DND-41 (cell line): ENCODE measurements at regions not wholly inside any gene's neighbourhood (a gene's known extent, or its start where the extent isn't known, plus 50 kb on each side); places are given as distances from the start of the nearest gene placed in this dataset.

Experiments
- ATAC-seq: fragments of 200-7000 bp; cut with Tn5 transposase; 3 replicates; pipeline ENCODE4 v1.9.1; 2021; ENCODE audit warnings: low read depth; ENCODE audit not compliant: insufficient read depth
- DNase-seq: peaks from one replicate; pipeline ENCODE4 v3.0.0-alpha.2; 2020
- H2AFZ ChIP-seq: 2 replicates; pipeline ENCODE4 v1.6.0; 2012; ENCODE audit warnings: low read depth, low read length
- H3K27ac ChIP-seq: 2 replicates; pipeline ENCODE4 v1.5.1; 2012; ENCODE audit warnings: low read length, inconsistent platforms
- H3K27me3 ChIP-seq: fragments of 200-600 bp; sonication (generic); 2 replicates; pipeline ENCODE4 v1.6.0; 2012; ENCODE audit warnings: low read length, mild to moderate bottlenecking, inconsistent platforms; ENCODE audit not compliant: insufficient read depth, poor library complexity
- H3K36me3 ChIP-seq: 2 replicates; pipeline ENCODE4 v1.5.1; 2012; ENCODE audit warnings: low read length, inconsistent platforms; ENCODE audit not compliant: insufficient read depth
- H3K4me1 ChIP-seq: 2 replicates; pipeline ENCODE4 v1.5.1; 2012; ENCODE audit warnings: mild to moderate bottlenecking, low read length; ENCODE audit not compliant: insufficient read depth
- H3K4me2 ChIP-seq: 2 replicates; pipeline ENCODE4 v1.6.0; 2012; ENCODE audit warnings: mild to moderate bottlenecking, moderate library complexity, low read length, inconsistent platforms; ENCODE audit not compliant: insufficient read depth
- H3K4me3 ChIP-seq, 2 experiments: fragments of 200-600 bp in 1 of 2; shearing (Covaris generic) in 1 of 2; 2 replicates each; pipeline ENCODE4 v1.5.1; 2012 to 2016; ENCODE audit warnings: inconsistent platforms in 2 of 2, low read length in 2 of 2, mild to moderate bottlenecking in 2 of 2, low read depth in 1 of 2, moderate library complexity in 1 of 2
- H3K79me2 ChIP-seq: 2 replicates; pipeline ENCODE4 v1.6.0; 2012; ENCODE audit warnings: low read length, inconsistent platforms; ENCODE audit not compliant: insufficient read depth
- H3K9ac ChIP-seq: 2 replicates; pipeline ENCODE4 v1.6.0; 2012; ENCODE audit warnings: low read depth, mild to moderate bottlenecking, inconsistent platforms, low read length, moderate library complexity
- H3K9me3 ChIP-seq: 2 replicates; pipeline ENCODE4 v1.5.1; 2012; ENCODE audit warnings: low read length, moderate library complexity, mild to moderate bottlenecking, inconsistent platforms; ENCODE audit not compliant: insufficient read depth, severe bottlenecking
- H4K20me1 ChIP-seq: 2 replicates; pipeline ENCODE4 v1.6.0; 2012; ENCODE audit warnings: low read length; ENCODE audit not compliant: insufficient read depth
- CTCF ChIP-seq: IDR thresholded peaks from 2 replicates; pipeline ENCODE4 v1.5.1; 2012; ENCODE audit warnings: borderline replicate concordance, low read length, moderate library complexity, mild to moderate bottlenecking; ENCODE audit not compliant: poor library complexity, severe bottlenecking; ENCODE audit errors: extremely low read depth
- EZH2 ChIP-seq: IDR thresholded peaks from 3 replicates; pipeline ENCODE4 v1.6.1; 2012; ENCODE audit warnings: borderline replicate concordance, low read depth, mild to moderate bottlenecking, moderate library complexity, low read length, inconsistent platforms; ENCODE audit not compliant: severe bottlenecking

GRCh38 chr4:81906905-81907304 is 435.2 kb upstream of the RASGEF1B start:
- DNase-seq (no peak), ATAC-seq (no peak)
- Histone ChIP-seq H2AFZ (no peak overlapping the region), H3K9ac (no peak overlapping the region), H3K79me2 (no peaks in the 10 kb centered on the region), H3K4me3 (no peak overlapping the region), H3K27me3 (peaks cover 3% of the 10 kb centered on the region), H3K27ac (no peak overlapping the region), H3K4me1 (no peaks in the 10 kb centered on the region), H3K4me2 (no peak overlapping the region), H4K20me1 (no peaks in the 10 kb centered on the region), H3K36me3 (no peaks in the 10 kb centered on the region), H3K9me3 (no peaks in the 10 kb centered on the region)
- no peak for TF ChIP-seq CTCF
- no peak for TF ChIP-seq EZH2

GRCh38 chr4:81905971-81906370 is 434.3 kb upstream of the RASGEF1B start:
- Histone ChIP-seq H3K9me3 (no peaks in the 10 kb centered on the region), H2AFZ (no peak overlapping the region), H3K9ac (no peak overlapping the region), H3K36me3 (no peaks in the 10 kb centered on the region), H3K79me2 (no peaks in the 10 kb centered on the region), H3K4me1 (no peaks in the 10 kb centered on the region), H3K27me3 (peaks cover 3% of the 10 kb centered on the region), H3K27ac (no peak overlapping the region), H4K20me1 (no peaks in the 10 kb centered on the region), H3K4me2 (no peak overlapping the region), H3K4me3 (no peak overlapping the region)
- ATAC-seq (no peak), DNase-seq (no peak)
- TF ChIP-seq CTCF, result no peak
- TF ChIP-seq EZH2, result no peak

GRCh38 chr4:81904121-81904520 is 432.4 kb upstream of the RASGEF1B start:
- H3K79me2 ChIP-seq, result no peaks in the 10 kb centered on the region
- H3K27ac ChIP-seq, result no peak overlapping the region
- DNase-seq (no peak), ATAC-seq (no peak)
- peaks cover 3% of the 10 kb centered on the region for H3K27me3 ChIP-seq
- no peak overlapping the region for H3K9ac ChIP-seq
- no peak overlapping the region for H3K4me3 ChIP-seq
- no peaks in the 10 kb centered on the region for H3K9me3 ChIP-seq
- no peaks in the 10 kb centered on the region for H3K4me1 ChIP-seq
- no peak for TF ChIP-seq CTCF
- TF ChIP-seq EZH2, result no peak
- no peak overlapping the region for H2AFZ ChIP-seq
- H3K36me3 ChIP-seq, result no peaks in the 10 kb centered on the region
- no peaks in the 10 kb centered on the region for H4K20me1 ChIP-seq
- no peak overlapping the region for H3K4me2 ChIP-seq

- Histone ChIP-seq H4K20me1 (no peaks in the 10 kb centered on the region), H3K27ac (no peak overlapping the region), H3K9me3 (no peaks in the 10 kb centered on the region), H3K36me3 (no peaks in the 10 kb centered on the region), H3K4me3 (no peak overlapping the region), H3K27me3 (peaks cover 3% of the 10 kb centered on the region), H3K4me2 (no peak overlapping the region), H2AFZ (no peak overlapping the region), H3K4me1 (no peaks in the 10 kb centered on the region), H3K9ac (no peak overlapping the region), H3K79me2 (no peaks in the 10 kb centered on the region)
- DNase-seq (no peak), ATAC-seq (no peak)
- TF ChIP-seq EZH2 (no peak), CTCF (no peak)
These were observed 431.5 kb upstream of the RASGEF1B start for GRCh38 chr4:81903212-81903611.
